Pancreas (tissue), 10 donors: ENCODE measurements at regions not wholly inside any gene's neighbourhood (a gene's known extent, or its start where the extent isn't known, plus 50 kb on each side); places are given as distances from the start of the nearest gene placed in this dataset.
"Not testable (repeated sequence)": the region's sequence is repeated elsewhere in the genome, so short reads cannot be mapped to it uniquely, and the experiment has no call there.

Experiments used
- ATAC-seq, 4 donors: fragments of 200-7000 bp; cut with Tn5 transposase; one replicate each; pipeline versions ENCODE4 v1.8.0 to v1.9.1; 2020; ENCODE audit warnings: mild to moderate bottlenecking in 4 of 4, moderate library complexity in 4 of 4
- DNase-seq, 6 donors: peaks; one replicate each; pipeline ENCODE4 v3.0.0-alpha.2; 2020
- FAIRE-seq: peaks from 2 replicates; lab custom pipeline; 2012; peaks lifted over from hg19 to GRCh38; lab: Jason Lieb, UNC
- H3K27ac ChIP-seq, 4 donors: fragments of 200-600 bp; sonication (generic); 1 replicate in 3 of 4; 2 replicates in 1 of 4; pipeline versions ENCODE4 v1.5.0 to v1.8.0; 2020
- H3K27me3 ChIP-seq, 4 donors: fragments of 200-600 bp; one replicate each; pipeline ENCODE4 v1.8.0; 2021
- H3K36me3 ChIP-seq, 3 donors: fragments of 200-600 bp; sonication (generic) in 1 of 3; one replicate each; pipeline versions ENCODE4 v1.5.0 to v1.8.0; 2020 to 2021
- H3K4me1 ChIP-seq, 3 donors: fragments of 200-600 bp; one replicate each; pipeline ENCODE4 v1.8.0; 2021
- H3K4me3 ChIP-seq, 4 donors: fragments of 200-600 bp; sonication (generic) in 2 of 4; one replicate each; pipeline versions ENCODE4 v1.5.0 to v1.8.0; 2020 to 2021
- H3K9me3 ChIP-seq, 4 donors: fragments of 200-600 bp; one replicate each; pipeline ENCODE4 v1.8.0; 2021
- CTCF ChIP-seq, 4 donors: fragments of 200-600 bp; sonication (generic) in 3 of 4; IDR thresholded peaks; one replicate each; pipeline versions ENCODE4 v1.5.0 to v1.8.0; 2021; ENCODE audit warnings: antibody characterized with exemption in 4 of 4
- WGBS, 2 donors: extraction: QIAGEN DNeasy Blood & Tissue Kit; methylation state at CpG; one replicate each; pipeline ENCODE4 v1.1.7; 2013; 5-methylcytosine and 5-hydroxymethylcytosine counted together
- intact Hi-C, 3 donors: fragments of 100-400 bp; cut with DNase I; formaldehyde crosslinking; loops; one replicate each; pipeline versions ENCODE4 v1.11.1 to v1.14.2; 2022
- donor health status: healthy with polysubstance abuse.
- donor health status: DM: no; HTN: no; CAD: no; lungs with moderate emphysema.
- donor health status: DM: no; HTN: no; CAD: no.
- donor health status: control.
- donor health status: control.
- donor health status: Bipolar disorder and iron deficiency.
- donor health status: DM: yes; HTN: yes; CAD: no.
- donor health status: DM: no; HTN: no; CAD: no.
- donor health status: DM: no; HTN: no; CAD: no.
- donor health status: DM: yes; HTN: yes; CAD: no.

GRCh38 chr6:99819853-99820252 is 174.2 kb downstream of the MCHR2 start:
- intact Hi-C loops = no loop called here
- Histone ChIP-seq H3K4me3 (no peak overlapping the region), H3K27ac (no peak overlapping the region), H3K9me3 (no peaks in the 10 kb centered on the region), H3K27me3 (no peaks in the 10 kb centered on the region), H3K36me3 (no peaks in the 10 kb centered on the region), H3K4me1 (peaks cover 0 to 3% (median 0%) of the 10 kb centered on the region in 3 donors)
- ATAC-seq (no peak), DNase-seq (no peak), FAIRE-seq (no peak)
- 67 to 82% methylated on average over 5 of the region's 5 CpGs for WGBS, 2 donors
- TF ChIP-seq CTCF (IDR thresholded peaks at IDR 0.05) = no peak

- Histone ChIP-seq H3K36me3 (no peaks in the 10 kb centered on the region), H3K4me1 (peaks cover 0 to 3% (median 0%) of the 10 kb centered on the region in 3 donors), H3K9me3 (no peaks in the 10 kb centered on the region), H3K27me3 (no peaks in the 10 kb centered on the region), H3K4me3 (no peak overlapping the region), H3K27ac (no peak overlapping the region)
- no peak for FAIRE-seq
- 78 to 86% methylated on average over 6 of the region's 6 CpGs for WGBS, 2 donors
- DNase-seq = no peak
- ATAC-seq = no peak
- intact Hi-C loops = no loop called here
- TF ChIP-seq CTCF (IDR thresholded peaks at IDR 0.05) = no peak
Observed at GRCh38 chr6:99821164-99821563, 172.9 kb downstream of the MCHR2 start.

- Histone ChIP-seq H3K4me3 (peak overlapping the region in 1 of 4 donors; percentile 17), H3K27me3 (no peaks in the 10 kb centered on the region), H3K4me1 (peaks cover 0 to 3% (median 0%) of the 10 kb centered on the region in 3 donors), H3K36me3 (no peaks in the 10 kb centered on the region), H3K27ac (no peak overlapping the region), H3K9me3 (no peaks in the 10 kb centered on the region)
- WGBS, 2 donors = 12 to 13% methylated on average over 5 of the region's 5 CpGs
- FAIRE-seq (no peak), ATAC-seq (peak; percentile 85 to 96 (median 91)), DNase-seq (peak in 3 of 6 donors; percentile 13 to 34 (median 17))
- intact Hi-C loops = no loop called here
- TF ChIP-seq CTCF (IDR thresholded peaks at IDR 0.05) = no peak
Observed at GRCh38 chr6:99822741-99823512, 171.1 kb downstream of the MCHR2 start.

- H3K9me3 ChIP-seq, H3K27me3 ChIP-seq, H3K36me3 ChIP-seq, intact Hi-C loops, DNase-seq, H3K4me1 ChIP-seq, FAIRE-seq, H3K27ac ChIP-seq: not testable (repeated sequence)
- ATAC-seq = peak in 2 of 4 donors; percentile 32 to 55
- peak overlapping the region in 2 of 4 donors; percentile 17 for H3K4me3 ChIP-seq
- WGBS, 2 donors = 13 to 14% methylated on average over 8 to 9 of the region's 34 CpGs
Observed at GRCh38 chr6:99823513-99824235, 170.3 kb downstream of the MCHR2 start.

GRCh38 chr6:99833034-99833433 is 161.0 kb downstream of the MCHR2 start:
- Histone ChIP-seq H3K4me3 (no peak overlapping the region), H3K36me3 (no peaks in the 10 kb centered on the region), H3K4me1 (no peaks in the 10 kb centered on the region), H3K27me3 (peaks cover 0 to 2% (median 0%) of the 10 kb centered on the region in 4 donors), H3K27ac (no peak overlapping the region), H3K9me3 (no peaks in the 10 kb centered on the region)
- no peak for DNase-seq
- no peak for ATAC-seq
- TF ChIP-seq CTCF (IDR thresholded peaks at IDR 0.05) = no peak
- WGBS, 2 donors = 66 to 73% methylated on average over 3 of the region's 3 CpGs
- intact Hi-C loops = no loop called here
- no peak for FAIRE-seq
